PC-3 (cell line): ENCODE measurements at regions not wholly inside any gene's neighbourhood (a gene's known extent, or its start where the extent isn't known, plus 50 kb on each side); places are given as distances from the start of the nearest gene placed in this dataset.

ENCODE experiments used
- CTCF ChIP-seq: fragments of 300-600 bp; sonication (generic); conservative IDR thresholded peaks from 2 replicates; pipeline ENCODE4 v1.5.1; 2017; ENCODE audit warnings: antibody characterized with exemption, low read depth, mild to moderate bottlenecking, low read length
- EZH2 ChIP-seq: fragments of 300-600 bp; sonication (generic); IDR thresholded peaks from one replicate; pipeline ENCODE4 v1.6.1; 2017; ENCODE audit warnings: antibody characterized with exemption, mild to moderate bottlenecking, low read length; ENCODE audit not compliant: unreplicated experiment
- EZH2phosphoT487 ChIP-seq: fragments of 300-600 bp; sonication (generic); IDR thresholded peaks from 2 replicates; pipeline ENCODE4 v1.6.1; 2018; ENCODE audit warnings: mild to moderate bottlenecking, antibody characterized with exemption, low read length, borderline replicate concordance

GRCh38 chr6:51535327-51535726 lies 552.1 kb downstream of the PKHD1 start:
- no peak for TF ChIP-seq CTCF
- no peak for TF ChIP-seq EZH2
- TF ChIP-seq EZH2phosphoT487: no peak
